ENCODE measurements at regions not wholly inside any gene's neighbourhood (a gene's known extent, or its start where the extent isn't known, plus 50 kb on each side); places are given as distances from the start of the nearest gene placed in this dataset.

DNA sequence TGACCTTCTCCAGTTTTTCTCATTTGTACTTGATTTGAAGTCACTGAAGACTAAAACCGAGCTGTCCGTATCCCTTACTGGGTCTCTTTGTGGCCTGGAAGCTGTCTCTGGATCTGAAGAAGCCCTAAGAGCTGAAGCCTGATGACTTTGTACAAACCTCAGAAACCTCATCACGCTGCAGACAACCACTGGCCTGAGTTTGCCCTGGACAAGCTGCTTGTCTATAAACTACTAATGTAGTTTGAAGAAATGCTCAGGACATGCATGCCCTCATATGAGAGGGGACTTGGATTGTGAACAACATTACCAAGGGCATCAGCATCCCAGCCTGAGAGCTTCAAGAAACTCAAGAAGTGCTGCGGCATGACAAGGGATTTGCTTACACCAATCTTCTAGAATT, 79.3 kb upstream of the CBLN2 start:
- ATAC-seq (ENCODE audit: poor library complexity) (no peak), DNase-seq (no peak)
- Histone ChIP-seq H3K9me3 (ENCODE audit: control insufficient read depth in 1 of 2, insufficient read depth in 1 of 2, low read length in 2 of 2) (peaks cover 0 to 4% of the 10 kb centered on the region in 2 experiments), H3K36me3 (ENCODE audit: insufficient read depth, low read length) (no peaks in the 10 kb centered on the region), H3K4me3 (ENCODE audit: low read length) (no peak overlapping the region), H3K27ac (ENCODE audit: low read depth in 1 of 2, low read length in 2 of 2) (no peak overlapping the region), H3K4me1 (ENCODE audit: insufficient read depth, low read length) (no peaks in the 10 kb centered on the region), H3K27me3 (ENCODE audit: control insufficient read depth in 1 of 2, insufficient read depth in 2 of 2, low read length in 2 of 2) (no peaks in the 10 kb centered on the region)
- Mint-ChIP-seq H3K27me3 (no peaks in the 10 kb centered on the region), H3K9me3 (peaks cover 2% of the 10 kb centered on the region), H3K4me3 (no peak overlapping the region), H3K36me3 (ENCODE audit: low read depth) (no peaks in the 10 kb centered on the region), H3K4me1 (ENCODE audit: low read depth) (no peaks in the 10 kb centered on the region), H3K27ac (no peak overlapping the region)
- intact Hi-C loops (cut with DNase I, micrococcal nuclease) = no loop called here
- ChIA-PET CTCF (no interaction called here), POLR2A (no interaction called here)
- TF ChIP-seq, protein P1, sequence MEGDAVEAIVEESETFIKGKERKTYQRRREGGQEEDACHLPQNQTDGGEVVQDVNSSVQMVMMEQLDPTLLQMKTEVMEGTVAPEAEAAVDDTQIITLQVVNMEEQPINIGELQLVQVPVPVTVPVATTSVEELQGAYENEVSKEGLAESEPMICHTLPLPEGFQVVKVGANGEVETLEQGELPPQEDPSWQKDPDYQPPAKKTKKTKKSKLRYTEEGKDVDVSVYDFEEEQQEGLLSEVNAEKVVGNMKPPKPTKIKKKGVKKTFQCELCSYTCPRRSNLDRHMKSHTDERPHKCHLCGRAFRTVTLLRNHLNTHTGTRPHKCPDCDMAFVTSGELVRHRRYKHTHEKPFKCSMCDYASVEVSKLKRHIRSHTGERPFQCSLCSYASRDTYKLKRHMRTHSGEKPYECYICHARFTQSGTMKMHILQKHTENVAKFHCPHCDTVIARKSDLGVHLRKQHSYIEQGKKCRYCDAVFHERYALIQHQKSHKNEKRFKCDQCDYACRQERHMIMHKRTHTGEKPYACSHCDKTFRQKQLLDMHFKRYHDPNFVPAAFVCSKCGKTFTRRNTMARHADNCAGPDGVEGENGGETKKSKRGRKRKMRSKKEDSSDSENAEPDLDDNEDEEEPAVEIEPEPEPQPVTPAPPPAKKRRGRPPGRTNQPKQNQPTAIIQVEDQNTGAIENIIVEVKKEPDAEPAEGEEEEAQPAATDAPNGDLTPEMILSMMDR (IDR thresholded peaks at IDR 0.05) = no peak

DNA sequence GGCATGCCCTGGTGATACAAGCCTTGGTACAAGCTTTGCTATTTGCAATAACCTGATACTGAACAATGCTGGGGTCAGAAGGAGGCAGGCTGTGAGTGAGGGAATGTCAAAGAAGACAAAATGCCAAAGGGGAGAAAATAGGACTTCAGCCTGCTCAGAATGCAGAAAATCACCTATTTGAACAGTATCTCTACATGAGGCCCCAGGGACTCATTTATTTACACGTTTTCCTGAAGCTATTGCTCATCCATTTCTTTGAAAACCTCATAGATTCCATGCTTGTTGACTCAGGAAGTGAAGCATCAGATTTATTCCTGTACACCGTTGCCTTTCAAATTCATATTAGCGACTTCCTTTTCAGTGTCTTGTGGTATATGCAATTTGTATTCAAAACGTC, 69.4 kb upstream of the CBLN2 start:
- CTCF ChIA-PET = no interaction called here
- Histone ChIP-seq H3K27ac (ENCODE audit: low read depth in 1 of 2, low read length in 2 of 2) (no peak overlapping the region), H3K36me3 (ENCODE audit: insufficient read depth, low read length) (no peaks in the 10 kb centered on the region), H3K27me3 (ENCODE audit: control insufficient read depth in 1 of 2, insufficient read depth in 2 of 2, low read length in 2 of 2) (no peaks in the 10 kb centered on the region), H3K9me3 (ENCODE audit: control insufficient read depth in 1 of 2, insufficient read depth in 1 of 2, low read length in 2 of 2) (peaks cover 0 to 3% of the 10 kb centered on the region in 2 experiments), H3K4me1 (ENCODE audit: insufficient read depth, low read length) (no peaks in the 10 kb centered on the region), H3K4me3 (ENCODE audit: low read length) (no peak overlapping the region)
- intact Hi-C loops (cut with DNase I, micrococcal nuclease) = no loop called here
- no peaks in the 10 kb centered on the region for H3K27me3 Mint-ChIP-seq
- no peaks in the 10 kb centered on the region for H3K4me1 Mint-ChIP-seq (ENCODE audit: low read depth)
- H3K36me3 Mint-ChIP-seq (ENCODE audit: low read depth) = no peaks in the 10 kb centered on the region
- H3K9me3 Mint-ChIP-seq = peaks cover 3% of the 10 kb centered on the region
- POLR2A ChIA-PET = no interaction called here
- TF ChIP-seq, protein P1 (IDR thresholded peaks at IDR 0.05) = no peak
- no peak overlapping the region for H3K4me3 Mint-ChIP-seq
- ATAC-seq (ENCODE audit: poor library complexity) (no peak), DNase-seq (no peak)
- H3K27ac Mint-ChIP-seq = no peak overlapping the region

- ChIA-PET POLR2A (no interaction called here), CTCF (no interaction called here)
These were observed 68.9 kb upstream of the CBLN2 start for GRCh38 chr18:72612894-72613533.

More at GRCh38 chr18:72612894-72613533, 68.9 kb upstream of the CBLN2 start:
- Histone ChIP-seq H3K4me1 (ENCODE audit: insufficient read depth, low read length) (no peaks in the 10 kb centered on the region), H3K27me3 (ENCODE audit: control insufficient read depth in 1 of 2, insufficient read depth in 2 of 2, low read length in 2 of 2) (no peaks in the 10 kb centered on the region), H3K27ac (ENCODE audit: low read depth in 1 of 2, low read length in 2 of 2) (no peak overlapping the region), H3K4me3 (ENCODE audit: low read length) (no peak overlapping the region), H3K9me3 (ENCODE audit: control insufficient read depth in 1 of 2, insufficient read depth in 1 of 2, low read length in 2 of 2) (peaks cover 0 to 3% of the 10 kb centered on the region in 2 experiments), H3K36me3 (ENCODE audit: insufficient read depth, low read length) (no peaks in the 10 kb centered on the region)
- Mint-ChIP-seq H3K9me3 (peaks cover under 1% of the 10 kb centered on the region), H3K36me3 (ENCODE audit: low read depth) (no peaks in the 10 kb centered on the region), H3K4me1 (ENCODE audit: low read depth) (no peaks in the 10 kb centered on the region), H3K27me3 (no peaks in the 10 kb centered on the region), H3K4me3 (no peak overlapping the region), H3K27ac (no peak overlapping the region)
- intact Hi-C loops (cut with DNase I, micrococcal nuclease) = no loop called here
- no peak for DNase-seq
- TF ChIP-seq, protein P1 (IDR thresholded peaks at IDR 0.05) = no peak
- ATAC-seq (ENCODE audit: poor library complexity) = no peak
